ENCODE measurements at regions not wholly inside any gene's neighbourhood (a gene's known extent, or its start where the extent isn't known, plus 50 kb on each side); places are given as distances from the start of the nearest gene placed in this dataset.
"Not testable (repeated sequence)": the region's sequence is repeated elsewhere in the genome, so short reads cannot be mapped to it uniquely, and the experiment has no call there.

GRCh38 chr18:10353791-10354190 is 100.6 kb upstream of the APCDD1 start:
- Histone ChIP-seq H3K36me3 (no peaks in the 10 kb centered on the region), H3K9me3 (no peaks in the 10 kb centered on the region), H3K4me1 (peaks cover 2 to 8% of the 10 kb centered on the region in 2 donors), H3K27ac (peak overlapping the region; percentile 84 to 85), H3K27me3 (no peaks in the 10 kb centered on the region), H3K4me3 (no peak overlapping the region)
- no peak for DNase-seq (ENCODE audit: low spot score in 2 of 2)
- intact Hi-C loops (cut with DNase I; ENCODE audit: low total_unique reads): no loop called here
- TF ChIP-seq POLR2A (IDR thresholded peaks at IDR 0.05) (no peak), POLR2AphosphoS5 (IDR thresholded peaks at IDR 0.05) (no peak), CTCF (IDR thresholded peaks at IDR 0.05) (no peak)

GRCh38 chr18:10354241-10354811 is 100.1 kb upstream of the APCDD1 start:
- TF ChIP-seq POLR2AphosphoS5 (IDR thresholded peaks at IDR 0.05): no peak
- TF ChIP-seq POLR2A (IDR thresholded peaks at IDR 0.05): no peak
- TF ChIP-seq CTCF (IDR thresholded peaks at IDR 0.05): no peak
- no peak overlapping the region for H3K4me3 ChIP-seq
- intact Hi-C loops (cut with DNase I; ENCODE audit: low total_unique reads): no loop called here
- H3K36me3 ChIP-seq: no peaks in the 10 kb centered on the region
- peak overlapping the region; percentile 84 to 85 for H3K27ac ChIP-seq
- H3K4me1 ChIP-seq: peaks cover 2 to 8% of the 10 kb centered on the region in 2 donors
- H3K9me3 ChIP-seq: no peaks in the 10 kb centered on the region
- peak in 1 of 2 donors; percentile 44 for DNase-seq (ENCODE audit: low spot score in 2 of 2)
- no peaks in the 10 kb centered on the region for H3K27me3 ChIP-seq

GRCh38 chr18:10354890-10355289 is 99.5 kb upstream of the APCDD1 start:
- Histone ChIP-seq H3K4me3 (no peak overlapping the region), H3K27ac (peak overlapping the region; percentile 84 to 85), H3K4me1 (peaks cover 2 to 8% of the 10 kb centered on the region in 2 donors), H3K27me3 (no peaks in the 10 kb centered on the region), H3K36me3 (no peaks in the 10 kb centered on the region), H3K9me3 (no peaks in the 10 kb centered on the region)
- intact Hi-C loops (cut with DNase I; ENCODE audit: low total_unique reads): no loop called here
- no peak for DNase-seq (ENCODE audit: low spot score in 2 of 2)
- no peak for TF ChIP-seq POLR2A (IDR thresholded peaks at IDR 0.05)
- no peak for TF ChIP-seq CTCF (IDR thresholded peaks at IDR 0.05)
- TF ChIP-seq POLR2AphosphoS5 (IDR thresholded peaks at IDR 0.05): no peak

- not testable (repeated sequence) for H3K9me3 ChIP-seq; H3K4me1 ChIP-seq; H3K36me3 ChIP-seq; H3K4me3 ChIP-seq; DNase-seq (ENCODE audit: low spot score in 2 of 2); H3K27me3 ChIP-seq
- intact Hi-C loops (cut with DNase I; ENCODE audit: low total_unique reads): loop anchor here (2.0 kb wide), 1 partner anchor 34 kb away; no protein-coding TSS in a partner anchor
- peak overlapping the region; percentile 8 to 50 for H3K27ac ChIP-seq
Observed at GRCh38 chr18:10356999-10357398, 97.4 kb upstream of the APCDD1 start.

- no peak for DNase-seq (ENCODE audit: low spot score in 2 of 2)
- no peaks in the 10 kb centered on the region for H3K27me3 ChIP-seq
- intact Hi-C loops (cut with DNase I; ENCODE audit: low total_unique reads): no loop called here
- no peak overlapping the region for H3K4me3 ChIP-seq
- peaks cover 0 to 17% of the 10 kb centered on the region in 2 donors for H3K9me3 ChIP-seq
- no peak overlapping the region for H3K27ac ChIP-seq
- no peaks in the 10 kb centered on the region for H3K36me3 ChIP-seq
- H3K4me1 ChIP-seq: no peaks in the 10 kb centered on the region
- TF ChIP-seq CTCF (IDR thresholded peaks at IDR 0.05) (no peak), POLR2AphosphoS5 (IDR thresholded peaks at IDR 0.05) (peak in 1 of 3 donors; percentile 53), POLR2A (IDR thresholded peaks at IDR 0.05) (no peak)
Observed at GRCh38 chr18:10361660-10362059, 92.8 kb upstream of the APCDD1 start.

Measured in breast epithelium (tissue), 4 donors.